OCI-LY1 (cell line): ENCODE measurements at regions not wholly inside any gene's neighbourhood (a gene's known extent, or its start where the extent isn't known, plus 50 kb on each side); places are given as distances from the start of the nearest gene placed in this dataset.
"Not testable (repeated sequence)": the region's sequence is repeated elsewhere in the genome, so short reads cannot be mapped to it uniquely, and the experiment has no call there.

ENCODE experiments used
- EZH2 ChIP-seq: fragments of 200-600 bp; sonication (generic), shearing (Covaris generic); IDR thresholded peaks from 2 replicates; pipeline ENCODE4 v1.8.0; 2017; ENCODE audit warnings: borderline replicate concordance, mixed run types, mild to moderate bottlenecking, antibody characterized with exemption, low read length, moderate library complexity, mixed read lengths
- TF ChIP-seq, protein P1 (sequence below): fragments of 200-600 bp; sonication (generic), shearing (Covaris generic); IDR thresholded peaks from 2 replicates; pipeline ENCODE4 v1.5.1; 2017; ENCODE audit warnings: mild to moderate bottlenecking, antibody characterized with exemption, low read length, moderate library complexity, mixed read lengths

DNA sequence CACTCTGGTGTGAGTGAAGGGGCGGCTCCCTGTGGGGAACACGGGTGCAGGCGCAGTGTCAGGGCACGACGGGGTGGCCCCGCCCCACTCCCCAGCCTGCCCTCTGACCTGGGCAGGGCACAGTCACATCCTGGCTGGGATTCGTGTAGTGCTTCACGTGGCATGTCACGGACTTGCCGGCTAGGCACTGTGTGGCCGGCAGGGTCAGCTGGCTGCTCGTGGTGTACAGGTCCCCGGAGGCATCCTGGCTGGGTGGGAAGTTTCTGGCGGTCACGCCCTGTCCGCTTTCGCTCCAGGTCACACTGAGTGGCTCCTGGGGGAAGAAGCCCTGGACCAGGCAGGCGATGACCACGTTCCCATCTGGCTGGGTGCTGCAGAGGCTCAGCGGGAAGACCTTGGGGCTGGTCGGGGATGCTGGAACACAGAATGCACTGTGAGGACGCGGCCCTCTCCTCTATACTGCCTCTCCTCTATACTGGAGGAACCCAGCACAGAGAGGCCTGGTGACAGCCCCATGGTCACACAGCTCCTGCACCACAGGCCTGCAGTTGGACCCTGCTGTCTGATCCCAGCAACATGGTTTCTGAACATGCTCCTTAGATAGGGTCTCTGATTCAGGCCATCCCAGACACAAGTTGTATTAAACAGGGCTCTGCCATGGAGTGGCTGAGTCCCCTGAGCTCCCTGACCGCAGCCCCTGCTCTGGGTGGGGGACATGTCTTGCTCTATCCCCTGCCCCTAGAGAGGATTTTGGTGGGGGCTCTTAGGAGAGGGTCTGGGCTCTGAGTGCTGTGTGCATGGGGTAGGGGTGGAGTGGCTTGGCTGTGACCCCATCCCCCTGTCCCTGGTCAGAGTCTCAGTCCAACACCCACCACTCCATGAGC, 182.1 kb downstream of the TMEM121 start:
- not testable (repeated sequence) for TF ChIP-seq EZH2
- TF ChIP-seq, protein P1, sequence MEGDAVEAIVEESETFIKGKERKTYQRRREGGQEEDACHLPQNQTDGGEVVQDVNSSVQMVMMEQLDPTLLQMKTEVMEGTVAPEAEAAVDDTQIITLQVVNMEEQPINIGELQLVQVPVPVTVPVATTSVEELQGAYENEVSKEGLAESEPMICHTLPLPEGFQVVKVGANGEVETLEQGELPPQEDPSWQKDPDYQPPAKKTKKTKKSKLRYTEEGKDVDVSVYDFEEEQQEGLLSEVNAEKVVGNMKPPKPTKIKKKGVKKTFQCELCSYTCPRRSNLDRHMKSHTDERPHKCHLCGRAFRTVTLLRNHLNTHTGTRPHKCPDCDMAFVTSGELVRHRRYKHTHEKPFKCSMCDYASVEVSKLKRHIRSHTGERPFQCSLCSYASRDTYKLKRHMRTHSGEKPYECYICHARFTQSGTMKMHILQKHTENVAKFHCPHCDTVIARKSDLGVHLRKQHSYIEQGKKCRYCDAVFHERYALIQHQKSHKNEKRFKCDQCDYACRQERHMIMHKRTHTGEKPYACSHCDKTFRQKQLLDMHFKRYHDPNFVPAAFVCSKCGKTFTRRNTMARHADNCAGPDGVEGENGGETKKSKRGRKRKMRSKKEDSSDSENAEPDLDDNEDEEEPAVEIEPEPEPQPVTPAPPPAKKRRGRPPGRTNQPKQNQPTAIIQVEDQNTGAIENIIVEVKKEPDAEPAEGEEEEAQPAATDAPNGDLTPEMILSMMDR: not testable (repeated sequence)
